Choroid plexus epithelial cell (primary cell): ENCODE measurements at regions not wholly inside any gene's neighbourhood (a gene's known extent, or its start where the extent isn't known, plus 50 kb on each side); places are given as distances from the start of the nearest gene placed in this dataset.

ENCODE experiments used
- DNase-seq: peaks from one replicate; pipeline ENCODE4 v3.0.0-alpha.2; 2010; ENCODE audit warnings: low read depth
- H3K4me3 ChIP-seq: 2 replicates; pipeline ENCODE4 v1.5.1; 2011; ENCODE audit warnings: low read depth, mild to moderate bottlenecking, control low read depth, low read length, moderate library complexity
- CTCF ChIP-seq: conservative IDR thresholded peaks from 2 replicates; pipeline ENCODE4 v1.5.1; 2011; ENCODE audit warnings: low read depth, mild to moderate bottlenecking, control low read depth, inconsistent platforms, low read length, moderate library complexity

GRCh38 chr2:7824211-7824610 is 857.6 kb upstream of the ID2 start:
- TF ChIP-seq CTCF, result no peak
- DNase-seq, result no peak
- H3K4me3 ChIP-seq, result no peak overlapping the region

- TF ChIP-seq CTCF, result no peak
- DNase-seq, result peak; percentile 88
These were observed 856.1 kb upstream of the ID2 start for GRCh38 chr2:7825591-7826312.

GRCh38 chr2:7826656-7827055 is 855.2 kb upstream of the ID2 start:
- DNase-seq, result no peak
- no peak for TF ChIP-seq CTCF
- H3K4me3 ChIP-seq, result no peak overlapping the region

More at GRCh38 chr2:7825591-7826312, 856.1 kb upstream of the ID2 start:
- H3K4me3 ChIP-seq, result no peak overlapping the region

- TF ChIP-seq CTCF, result no peak
- DNase-seq, result no peak
- H3K4me3 ChIP-seq, result no peak overlapping the region
These were observed 852.6 kb upstream of the ID2 start for GRCh38 chr2:7829241-7829640.

- no peak for DNase-seq
- TF ChIP-seq CTCF, result no peak
These were observed 851.2 kb upstream of the ID2 start for GRCh38 chr2:7830616-7831015.

GRCh38 chr2:7835151-7835550 is 846.7 kb upstream of the ID2 start:
- no peak overlapping the region for H3K4me3 ChIP-seq
- no peak for DNase-seq
- TF ChIP-seq CTCF, result no peak

More at GRCh38 chr2:7830616-7831015, 851.2 kb upstream of the ID2 start:
- H3K4me3 ChIP-seq, result no peak overlapping the region
